ENCODE measurements at regions not wholly inside any gene's neighbourhood (a gene's known extent, or its start where the extent isn't known, plus 50 kb on each side); places are given as distances from the start of the nearest gene placed in this dataset.

DNA sequence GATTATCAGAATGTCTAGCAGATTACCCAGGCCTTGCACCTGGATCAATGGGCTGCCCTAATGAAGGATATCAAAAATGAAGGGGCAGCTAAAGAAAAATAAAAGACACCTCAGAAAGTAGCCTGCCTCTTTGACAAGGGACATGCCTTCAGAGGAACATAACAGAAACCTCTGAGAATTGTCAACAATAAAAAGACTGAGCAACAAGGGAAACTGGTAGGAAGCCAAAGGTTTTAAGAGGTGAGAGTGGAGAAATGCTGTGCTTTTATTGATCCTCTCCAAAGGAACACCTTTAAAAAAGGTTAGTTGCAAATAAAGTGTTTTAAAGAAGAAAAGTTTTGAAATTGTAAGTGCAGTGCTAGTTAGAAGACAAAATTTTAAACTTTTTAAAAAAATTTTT is 187.8 kb upstream of the TTC14 start:
- TF ChIP-seq CEBPB (IDR thresholded peaks at IDR 0.05; ENCODE audit: borderline replicate concordance in 1 of 2, low read depth in 2 of 2, low read length in 2 of 2) (no peak), SREBF2 (IDR thresholded peaks at IDR 0.05; ENCODE audit: low read length) (no peak), DPF2 (IDR thresholded peaks at IDR 0.05) (no peak), CHD1 (IDR thresholded peaks at IDR 0.05; ENCODE audit: low read depth, low read length) (no peak), EZH2 (IDR thresholded peaks at IDR 0.05; ENCODE audit: borderline replicate concordance, control insufficient read depth, low read depth, low read length) (no peak), FOXK2 (IDR thresholded peaks at IDR 0.05) (no peak), HCFC1 (IDR thresholded peaks at IDR 0.05; ENCODE audit: low read length) (no peak), POLR2A (IDR thresholded peaks at IDR 0.05; ENCODE audit: low read depth, low read length) (no peak), NR2C2 (IDR thresholded peaks at IDR 0.05; ENCODE audit: borderline replicate concordance, control insufficient read depth, insufficient read length, low read depth) (no peak), CBX5 (IDR thresholded peaks at IDR 0.05; ENCODE audit: low read depth) (no peak), BHLHE40 (IDR thresholded peaks at IDR 0.05; ENCODE audit: borderline replicate concordance in 1 of 2, low read depth in 2 of 2, low read length in 1 of 2) (no peak)
- TF ChIP-seq, protein P1, sequence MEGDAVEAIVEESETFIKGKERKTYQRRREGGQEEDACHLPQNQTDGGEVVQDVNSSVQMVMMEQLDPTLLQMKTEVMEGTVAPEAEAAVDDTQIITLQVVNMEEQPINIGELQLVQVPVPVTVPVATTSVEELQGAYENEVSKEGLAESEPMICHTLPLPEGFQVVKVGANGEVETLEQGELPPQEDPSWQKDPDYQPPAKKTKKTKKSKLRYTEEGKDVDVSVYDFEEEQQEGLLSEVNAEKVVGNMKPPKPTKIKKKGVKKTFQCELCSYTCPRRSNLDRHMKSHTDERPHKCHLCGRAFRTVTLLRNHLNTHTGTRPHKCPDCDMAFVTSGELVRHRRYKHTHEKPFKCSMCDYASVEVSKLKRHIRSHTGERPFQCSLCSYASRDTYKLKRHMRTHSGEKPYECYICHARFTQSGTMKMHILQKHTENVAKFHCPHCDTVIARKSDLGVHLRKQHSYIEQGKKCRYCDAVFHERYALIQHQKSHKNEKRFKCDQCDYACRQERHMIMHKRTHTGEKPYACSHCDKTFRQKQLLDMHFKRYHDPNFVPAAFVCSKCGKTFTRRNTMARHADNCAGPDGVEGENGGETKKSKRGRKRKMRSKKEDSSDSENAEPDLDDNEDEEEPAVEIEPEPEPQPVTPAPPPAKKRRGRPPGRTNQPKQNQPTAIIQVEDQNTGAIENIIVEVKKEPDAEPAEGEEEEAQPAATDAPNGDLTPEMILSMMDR (IDR thresholded peaks at IDR 0.05 in 2 of 3, conservative IDR thresholded peaks at IDR 0.05 in 1 of 3; ENCODE audit: control insufficient read depth in 2 of 3, extremely low read depth in 1 of 3, insufficient read depth in 1 of 3, low read depth in 3 of 3, low read length in 3 of 3), result no peak
- TF ChIP-seq, protein P2, sequence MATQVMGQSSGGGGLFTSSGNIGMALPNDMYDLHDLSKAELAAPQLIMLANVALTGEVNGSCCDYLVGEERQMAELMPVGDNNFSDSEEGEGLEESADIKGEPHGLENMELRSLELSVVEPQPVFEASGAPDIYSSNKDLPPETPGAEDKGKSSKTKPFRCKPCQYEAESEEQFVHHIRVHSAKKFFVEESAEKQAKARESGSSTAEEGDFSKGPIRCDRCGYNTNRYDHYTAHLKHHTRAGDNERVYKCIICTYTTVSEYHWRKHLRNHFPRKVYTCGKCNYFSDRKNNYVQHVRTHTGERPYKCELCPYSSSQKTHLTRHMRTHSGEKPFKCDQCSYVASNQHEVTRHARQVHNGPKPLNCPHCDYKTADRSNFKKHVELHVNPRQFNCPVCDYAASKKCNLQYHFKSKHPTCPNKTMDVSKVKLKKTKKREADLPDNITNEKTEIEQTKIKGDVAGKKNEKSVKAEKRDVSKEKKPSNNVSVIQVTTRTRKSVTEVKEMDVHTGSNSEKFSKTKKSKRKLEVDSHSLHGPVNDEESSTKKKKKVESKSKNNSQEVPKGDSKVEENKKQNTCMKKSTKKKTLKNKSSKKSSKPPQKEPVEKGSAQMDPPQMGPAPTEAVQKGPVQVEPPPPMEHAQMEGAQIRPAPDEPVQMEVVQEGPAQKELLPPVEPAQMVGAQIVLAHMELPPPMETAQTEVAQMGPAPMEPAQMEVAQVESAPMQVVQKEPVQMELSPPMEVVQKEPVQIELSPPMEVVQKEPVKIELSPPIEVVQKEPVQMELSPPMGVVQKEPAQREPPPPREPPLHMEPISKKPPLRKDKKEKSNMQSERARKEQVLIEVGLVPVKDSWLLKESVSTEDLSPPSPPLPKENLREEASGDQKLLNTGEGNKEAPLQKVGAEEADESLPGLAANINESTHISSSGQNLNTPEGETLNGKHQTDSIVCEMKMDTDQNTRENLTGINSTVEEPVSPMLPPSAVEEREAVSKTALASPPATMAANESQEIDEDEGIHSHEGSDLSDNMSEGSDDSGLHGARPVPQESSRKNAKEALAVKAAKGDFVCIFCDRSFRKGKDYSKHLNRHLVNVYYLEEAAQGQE (IDR thresholded peaks at IDR 0.05; ENCODE audit: low read depth, low read length), result no peak
- TF ChIP-seq, protein P3, sequence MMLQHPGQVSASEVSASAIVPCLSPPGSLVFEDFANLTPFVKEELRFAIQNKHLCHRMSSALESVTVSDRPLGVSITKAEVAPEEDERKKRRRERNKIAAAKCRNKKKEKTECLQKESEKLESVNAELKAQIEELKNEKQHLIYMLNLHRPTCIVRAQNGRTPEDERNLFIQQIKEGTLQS (IDR thresholded peaks at IDR 0.05; ENCODE audit: borderline replicate concordance, extremely low read depth, low read depth, low read length), result no peak

All from GM12878 (cell line).